HepG2 (cell line): ENCODE measurements at regions not wholly inside any gene's neighbourhood (a gene's known extent, or its start where the extent isn't known, plus 50 kb on each side); places are given as distances from the start of the nearest gene placed in this dataset.

Experiments
- ATAC-seq: fragments of 200-7000 bp; cut with Tn5 transposase; 3 replicates; pipeline ENCODE4 v1.9.1; 2020; ENCODE audit warnings: mild to moderate bottlenecking, moderate library complexity
- BruUV-seq: library from RNA; stranded (reverse); fragments of 400-500 nt; replicated peaks from 2 replicates; lab custom pipeline; 2021; lab: Mats Ljungman, UMichigan
- CTCF ChIA-PET: fragments of 300-600 bp; formaldehyde crosslinking; extraction: SDS; loops from one replicate; lab custom pipeline; 2021; ENCODE audit warnings: low total read pairs, inconsistent platforms, low intra/inter-chr PET ratio; lab: Yijun Ruan, JAX
- POLR2A ChIA-PET: fragments of 350-600 bp; sonication (Branson Sonifier 250); formaldehyde crosslinking; loops from one replicate; lab custom pipeline; 2020; ENCODE audit warnings: antibody characterized with exemption, inconsistent platforms; lab: Yijun Ruan, JAX
- DNase-seq: peaks from one replicate; pipeline ENCODE4 v3.0.0-alpha.2; 2015; ENCODE audit warnings: low spot score
- FAIRE-seq: peaks from 3 replicates; lab custom pipeline; 2011; peaks lifted over from hg19 to GRCh38; lab: Jason Lieb, UNC
- H2AFZ ChIP-seq: one replicate; pipeline ENCODE4 v1.6.1; 2011; ENCODE audit warnings: low read length, inconsistent platforms
- H3K27ac ChIP-seq: fragments of 300-600 bp; 3 replicates; pipeline ENCODE4 v1.8.0; 2011; ENCODE audit warnings: mixed run types, mild to moderate bottlenecking, mixed read lengths, low read length, inconsistent platforms; ENCODE audit not compliant: insufficient read depth; ENCODE audit errors: extremely low read length
- H3K27me3 ChIP-seq, 2 experiments: fragments of 200-600 bp in 1 of 2; 2 replicates in 1 of 2; 3 replicates in 1 of 2; pipeline versions ENCODE4 v1.6.0 to v1.8.0; 2011; ENCODE audit warnings: low read length in 2 of 2, mild to moderate bottlenecking in 2 of 2, moderate library complexity in 2 of 2, inconsistent platforms in 1 of 2; ENCODE audit not compliant: insufficient read depth in 2 of 2, control insufficient read depth in 1 of 2
- H3K36me3 ChIP-seq, 2 experiments: fragments of 200-600 bp in 1 of 2; replicated peaks in 1 of 2; 2 replicates in 1 of 2; 3 replicates in 1 of 2; pipeline versions ENCODE4 v1.5.1 to v1.8.0; 2011; ENCODE audit warnings: low read length in 2 of 2, inconsistent platforms in 1 of 2; ENCODE audit not compliant: insufficient read depth in 2 of 2, control insufficient read depth in 1 of 2
- H3K4me1 ChIP-seq: 2 replicates; pipeline ENCODE4 v1.5.1; 2012; ENCODE audit warnings: low read length, inconsistent platforms; ENCODE audit not compliant: insufficient read depth
- H3K4me2 ChIP-seq: 2 replicates; pipeline ENCODE4 v1.6.0; 2011; ENCODE audit warnings: low read depth, low read length, inconsistent platforms
- H3K4me3 ChIP-seq, 3 experiments: fragments of 200-600 bp in 1 of 3; sonication (generic), shearing (Covaris generic) in 1 of 3; replicated peaks in 1 of 3; 2 replicates each; pipeline ENCODE4 v1.5.1; 2011 to 2016; ENCODE audit warnings: low read length in 3 of 3, inconsistent platforms in 2 of 3, low read depth in 2 of 3, mild to moderate bottlenecking in 2 of 3, control low read depth in 1 of 3, mixed read lengths in 1 of 3; ENCODE audit not compliant: insufficient read depth in 1 of 3
- H3K79me2 ChIP-seq: one replicate; pipeline ENCODE4 v1.6.1; 2011; ENCODE audit warnings: low read length, inconsistent platforms; ENCODE audit not compliant: insufficient read depth
- H3K9ac ChIP-seq: 2 replicates; pipeline ENCODE4 v1.6.0; 2011; ENCODE audit warnings: mild to moderate bottlenecking, low read depth, low read length, inconsistent platforms; ENCODE audit not compliant: insufficient read depth
- H3K9me3 ChIP-seq: 2 replicates; pipeline ENCODE4 v1.5.1; 2012; ENCODE audit warnings: mild to moderate bottlenecking, low read length
- H4K20me1 ChIP-seq: 2 replicates; pipeline ENCODE4 v1.6.0; 2011; ENCODE audit warnings: inconsistent platforms, mild to moderate bottlenecking, low read length, moderate library complexity; ENCODE audit not compliant: insufficient read depth
- CTCF ChIP-seq: sonication (generic); formaldehyde crosslinking; IDR thresholded peaks from 2 replicates; pipeline ENCODE4 v1.5.0; 2020; ENCODE audit warnings: mild to moderate bottlenecking, missing genetic modification reagents, moderate library complexity
- FLYWCH1 ChIP-seq: sonication (generic); formaldehyde crosslinking; IDR thresholded peaks from 2 replicates; pipeline ENCODE4 v1.8.1; 2023; ENCODE audit warnings: mild to moderate bottlenecking, missing genetic modification reagents
- HINFP ChIP-seq: sonication (generic); formaldehyde crosslinking; IDR thresholded peaks from 2 replicates; pipeline ENCODE4 v1.4.0; 2020; ENCODE audit warnings: low read depth, mild to moderate bottlenecking, missing genetic modification reagents
- HIVEP1 ChIP-seq: sonication (generic); formaldehyde crosslinking; IDR thresholded peaks from 2 replicates; pipeline ENCODE4 v1.4.0; 2020; ENCODE audit warnings: mild to moderate bottlenecking, missing genetic modification reagents
- MTERF4 ChIP-seq: sonication (generic); formaldehyde crosslinking; IDR thresholded peaks from 2 replicates; pipeline ENCODE4 v1.8.0; 2023; ENCODE audit warnings: mild to moderate bottlenecking, missing genetic modification reagents
- ONECUT2 ChIP-seq: sonication (generic); formaldehyde crosslinking; IDR thresholded peaks from 2 replicates; pipeline ENCODE4 v1.4.0; 2020; ENCODE audit warnings: missing genetic modification reagents
- POGK ChIP-seq: sonication (generic); formaldehyde crosslinking; conservative IDR thresholded peaks from 2 replicates; pipeline ENCODE4 v1.8.0; 2022; ENCODE audit warnings: mild to moderate bottlenecking, moderate library complexity, missing genetic modification reagents
- RBFOX2 ChIP-seq: fragments of 200-400 bp; formaldehyde crosslinking; IDR thresholded peaks from 2 replicates; pipeline ENCODE4 v1.6.1; 2017; ENCODE audit warnings: low read depth, mild to moderate bottlenecking, low read length
- TBL1XR1 ChIP-seq: fragments of 150-350 bp; IDR thresholded peaks from 2 replicates; pipeline ENCODE4 v1.6.1; 2014; ENCODE audit warnings: borderline replicate concordance, low read length; ENCODE audit not compliant: partially characterized antibody
- ZSCAN20 ChIP-seq: sonication (generic); formaldehyde crosslinking; IDR thresholded peaks from 2 replicates; pipeline ENCODE4 v1.4.0; 2020; ENCODE audit warnings: missing genetic modification reagents, mild to moderate bottlenecking, borderline replicate concordance
- WGBS: methylation state at CpG from one replicate; pipeline ENCODE4 v1.1.6; 2017; ENCODE audit warnings: low lambda C conversion rate; 5-methylcytosine and 5-hydroxymethylcytosine counted together
- in situ Hi-C: cut with HindIII; loops from 2 replicates; pipeline ENCODE4 v1.10.0; 2017; ENCODE audit warnings: low pct_unique_long_range_greater_than_20kb; ENCODE audit not compliant: extremely low pct_ligation_motif_present
- intact Hi-C: fragments of 100-400 bp; cut with micrococcal nuclease; formaldehyde crosslinking; loops from one replicate; pipeline ENCODE4 v1.10.0; 2022; ENCODE audit not compliant: unreplicated experiment

GRCh38 chr15:62605282-62605681 lies 437.3 kb upstream of the TPM1 start:
- no peak for TF ChIP-seq ZSCAN20 (CRISPR knock-in tag)
- no peak for TF ChIP-seq ONECUT2 (CRISPR knock-in tag)
- TF ChIP-seq TBL1XR1: no peak
- H3K79me2 ChIP-seq: no peaks in the 10 kb centered on the region
- BruUV-seq: no TSS peak
- H3K9me3 ChIP-seq: no peaks in the 10 kb centered on the region
- H3K27me3 ChIP-seq: no peaks in the 10 kb centered on the region
- DNase-seq: no peak
- WGBS: 85% methylated on average over 7 of the region's 7 CpGs
- POLR2A ChIA-PET: no interaction called here
- no peak overlapping the region for H3K9ac ChIP-seq
- in situ Hi-C loops: no loop called here
- CTCF ChIA-PET: no interaction called here
- no peak overlapping the region for H3K4me2 ChIP-seq
- intact Hi-C loops: no loop called here
- no peaks in the 10 kb centered on the region for H3K36me3 ChIP-seq
- H2AFZ ChIP-seq: no peak overlapping the region
- no peak for ATAC-seq
- FAIRE-seq: no peak
- H3K4me1 ChIP-seq: no peaks in the 10 kb centered on the region
- H3K4me3 ChIP-seq: no peak overlapping the region
- H4K20me1 ChIP-seq: no peaks in the 10 kb centered on the region
- no peak overlapping the region for H3K27ac ChIP-seq

- DNase-seq (no peak), ATAC-seq (no peak), FAIRE-seq (no peak)
- Histone ChIP-seq H3K79me2 (no peaks in the 10 kb centered on the region), H3K4me2 (no peak overlapping the region), H3K9ac (no peak overlapping the region), H2AFZ (no peak overlapping the region), H3K36me3 (no peaks in the 10 kb centered on the region), H3K9me3 (no peaks in the 10 kb centered on the region), H3K27me3 (no peaks in the 10 kb centered on the region), H3K4me3 (no peak overlapping the region), H3K4me1 (no peaks in the 10 kb centered on the region), H3K27ac (no peak overlapping the region), H4K20me1 (no peaks in the 10 kb centered on the region)
- POLR2A ChIA-PET: no interaction called here
- CTCF ChIA-PET: no interaction called here
- TF ChIP-seq MTERF4 (CRISPR knock-in tag) (no peak), FLYWCH1 (CRISPR knock-in tag) (no peak), HINFP (no peak), RBFOX2 (no peak), CTCF (no peak), HIVEP1 (no peak), POGK (CRISPR knock-in tag) (no peak)
- intact Hi-C loops: no loop called here
- in situ Hi-C loops: no loop called here
- no TSS peak for BruUV-seq
- WGBS: 89% methylated on average over 11 of the region's 14 CpGs
Observed at GRCh38 chr15:62606376-62607113, 436.0 kb upstream of the TPM1 start.
